SK-N-MC (cell line): ENCODE measurements at regions not wholly inside any gene's neighbourhood (a gene's known extent, or its start where the extent isn't known, plus 50 kb on each side); places are given as distances from the start of the nearest gene placed in this dataset.

ENCODE experiments used
- DNase-seq: peaks from one replicate; pipeline ENCODE4 v3.0.0-alpha.2; 2011; ENCODE audit warnings: low read depth, low spot score
- H3K27ac ChIP-seq: fragments of 200-600 bp; sonication (generic); 2 replicates; pipeline ENCODE4 v1.5.1; 2016; ENCODE audit warnings: mixed run types
- H3K36me3 ChIP-seq: fragments of 200-600 bp; sonication (generic); 2 replicates; pipeline ENCODE4 v1.6.1; 2017; ENCODE audit warnings: antibody characterized with exemption, low read length, mixed read lengths; ENCODE audit not compliant: insufficient read depth
- H3K4me3 ChIP-seq: fragments of 200-600 bp; sonication (generic); 2 replicates; pipeline ENCODE4 v1.5.1; 2016
- H3K9ac ChIP-seq: fragments of 200-600 bp; sonication (generic); 2 replicates; pipeline ENCODE4 v1.8.0; 2017; ENCODE audit warnings: mixed run types, mixed read lengths; ENCODE audit not compliant: insufficient read length
- H3K9me3 ChIP-seq: fragments of 200-600 bp; sonication (generic); 2 replicates; pipeline ENCODE4 v1.6.1; 2017; ENCODE audit warnings: low read depth, mild to moderate bottlenecking, antibody characterized with exemption, low read length, moderate library complexity, mixed read lengths
- EZH2 ChIP-seq: fragments of 200-600 bp; sonication (generic); IDR thresholded peaks from one replicate; pipeline ENCODE4 v1.6.1; 2017; ENCODE audit warnings: antibody characterized with exemption
- FOXP2 ChIP-seq: optimal IDR thresholded peaks from 2 replicates; pipeline ENCODE3; 2011; ENCODE audit warnings: mild to moderate bottlenecking, moderate library complexity; ENCODE audit not compliant: insufficient read depth; ENCODE audit errors: extremely low read length, control extremely low read depth
- POLR2AphosphoS5 ChIP-seq: IDR thresholded peaks from 2 replicates; pipeline ENCODE4 v1.6.1; 2012; ENCODE audit warnings: mild to moderate bottlenecking, low read depth, low read length, borderline replicate concordance

DNA sequence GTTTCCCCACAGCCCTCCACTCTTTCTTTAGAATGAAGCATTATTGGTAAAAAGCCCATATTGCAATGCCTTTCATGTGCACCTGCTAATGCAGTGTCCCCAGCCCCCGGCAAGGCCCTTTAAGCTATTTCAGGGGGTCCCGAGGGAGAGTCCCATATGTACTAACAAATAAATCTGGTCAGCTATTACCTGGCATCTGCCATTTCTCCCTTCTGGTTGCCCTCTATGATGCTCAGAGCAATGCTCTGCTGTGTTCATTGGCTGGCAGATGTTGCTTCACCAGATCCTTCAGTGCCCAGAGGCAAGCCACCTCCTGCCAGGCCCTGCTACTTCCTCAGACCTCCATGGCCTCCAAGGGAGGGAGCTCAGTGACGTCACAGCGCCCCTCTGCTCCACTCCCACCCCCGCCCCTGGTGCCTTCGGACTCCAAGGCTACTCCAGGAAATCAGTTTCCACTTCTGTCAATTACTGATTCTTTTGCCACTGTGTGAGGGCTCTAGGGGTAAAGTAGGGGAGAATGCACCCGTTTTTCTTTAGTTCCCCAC is 201.1 kb upstream of the GLRA1 start:
- no peaks in the 10 kb centered on the region for H3K36me3 ChIP-seq
- TF ChIP-seq POLR2AphosphoS5 (no peak), FOXP2 (no peak), EZH2 (no peak)
- H3K4me3 ChIP-seq = no peak overlapping the region
- H3K9me3 ChIP-seq = no peaks in the 10 kb centered on the region
- H3K27ac ChIP-seq = no peak overlapping the region
- no peak for DNase-seq
- H3K9ac ChIP-seq = no peak overlapping the region

DNA sequence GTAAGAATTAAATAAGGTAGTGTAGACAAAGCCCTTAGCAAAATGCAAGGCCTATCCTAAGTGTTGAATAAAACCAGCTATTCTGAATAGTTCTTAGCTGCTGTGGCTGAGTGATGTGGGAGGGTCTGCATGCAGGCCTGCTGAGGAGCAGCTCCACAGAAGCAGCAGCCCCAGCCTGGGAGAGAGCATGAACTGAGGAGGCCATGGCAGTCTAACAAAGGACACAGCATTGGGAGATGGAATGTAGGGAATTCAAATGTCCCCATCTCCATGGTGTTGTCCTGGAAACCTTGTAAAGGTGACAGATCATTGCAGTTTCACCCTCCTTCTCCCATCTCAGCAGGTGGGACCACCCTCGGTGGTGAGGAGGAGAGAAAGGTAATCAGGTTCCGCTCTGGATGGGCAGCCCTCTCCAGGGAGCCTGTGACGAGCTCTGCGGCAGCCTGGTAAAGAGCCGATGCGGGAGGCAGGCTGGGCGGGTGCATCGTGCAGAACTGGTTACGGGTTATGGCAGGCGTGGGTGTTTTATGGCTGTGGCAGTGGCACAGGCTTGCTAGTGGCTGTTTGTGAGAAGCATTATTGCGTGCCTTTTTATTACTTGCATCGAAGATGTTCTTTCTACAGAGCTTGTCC is 199.9 kb upstream of the GLRA1 start:
- no peak for DNase-seq
- H3K36me3 ChIP-seq = no peaks in the 10 kb centered on the region
- no peak overlapping the region for H3K4me3 ChIP-seq
- no peak overlapping the region for H3K27ac ChIP-seq
- no peaks in the 10 kb centered on the region for H3K9me3 ChIP-seq
- TF ChIP-seq POLR2AphosphoS5 (no peak), EZH2 (no peak), FOXP2 (no peak)
- H3K9ac ChIP-seq = no peak overlapping the region

DNA sequence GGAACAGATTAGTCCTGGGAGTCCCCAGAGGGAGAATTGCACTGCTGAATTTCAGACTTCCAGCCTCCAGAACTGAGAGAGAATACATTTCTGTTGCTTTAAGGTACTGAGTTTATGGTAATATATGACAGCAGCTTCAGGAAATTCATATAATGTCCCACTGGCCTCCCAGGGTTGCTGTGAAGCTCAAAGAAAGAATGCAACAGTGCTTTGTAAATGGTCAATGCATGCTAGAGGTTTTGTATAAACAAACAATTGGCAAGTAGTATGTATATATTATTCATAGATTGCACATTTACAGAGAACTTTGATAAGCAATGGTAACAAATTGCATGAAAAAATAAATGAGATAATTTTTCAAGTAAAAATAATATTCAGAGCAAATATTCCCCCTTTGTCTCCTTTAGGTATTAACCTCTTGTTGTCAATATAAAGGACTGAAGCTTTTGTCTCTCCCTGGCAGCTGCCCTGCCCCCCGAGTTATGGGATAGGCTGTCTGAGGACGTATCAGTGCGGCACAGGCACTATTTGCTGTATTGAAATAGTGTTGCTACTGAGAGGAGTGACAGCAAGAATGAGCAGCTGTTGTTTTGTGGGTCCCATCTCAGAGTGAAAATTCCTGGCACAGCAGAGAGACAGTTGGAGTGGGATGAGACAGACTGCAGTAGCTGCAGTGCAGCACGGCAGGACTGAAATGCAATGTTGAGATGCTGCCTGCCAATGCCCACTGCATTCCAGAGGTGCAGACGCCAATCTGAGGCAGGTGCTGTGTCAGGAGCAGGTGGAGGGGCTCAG is 194.2 kb upstream of the GLRA1 start:
- Histone ChIP-seq H3K9ac (no peak overlapping the region), H3K4me3 (no peak overlapping the region), H3K9me3 (no peaks in the 10 kb centered on the region), H3K36me3 (no peaks in the 10 kb centered on the region), H3K27ac (no peak overlapping the region)
- no peak for TF ChIP-seq FOXP2
- TF ChIP-seq POLR2AphosphoS5 = no peak
- TF ChIP-seq EZH2 = no peak
- DNase-seq = no peak

GRCh38 chr5:152116934-152117333 is 192.3 kb upstream of the GLRA1 start:
- no peak overlapping the region for H3K27ac ChIP-seq
- no peak for TF ChIP-seq EZH2
- TF ChIP-seq POLR2AphosphoS5 = no peak
- no peak for TF ChIP-seq FOXP2
- H3K36me3 ChIP-seq = no peaks in the 10 kb centered on the region
- DNase-seq = no peak
- no peak overlapping the region for H3K4me3 ChIP-seq
- H3K9me3 ChIP-seq = no peaks in the 10 kb centered on the region
- no peak overlapping the region for H3K9ac ChIP-seq

- no peak overlapping the region for H3K4me3 ChIP-seq
- H3K9ac ChIP-seq = no peak overlapping the region
- TF ChIP-seq POLR2AphosphoS5 (no peak), EZH2 (no peak), FOXP2 (no peak)
- DNase-seq = no peak
- no peak overlapping the region for H3K27ac ChIP-seq
- no peaks in the 10 kb centered on the region for H3K9me3 ChIP-seq
- H3K36me3 ChIP-seq = no peaks in the 10 kb centered on the region
These were observed 188.8 kb upstream of the GLRA1 start for GRCh38 chr5:152113401-152113800.

- Histone ChIP-seq H3K9me3 (no peaks in the 10 kb centered on the region), H3K9ac (no peak overlapping the region), H3K36me3 (no peaks in the 10 kb centered on the region), H3K4me3 (no peak overlapping the region), H3K27ac (no peak overlapping the region)
- DNase-seq = no peak
- no peak for TF ChIP-seq POLR2AphosphoS5
- TF ChIP-seq FOXP2 = no peak
- TF ChIP-seq EZH2 = no peak
These were observed 182.6 kb upstream of the GLRA1 start for GRCh38 chr5:152107220-152107619.

GRCh38 chr5:152106571-152106970 is 181.9 kb upstream of the GLRA1 start:
- Histone ChIP-seq H3K36me3 (no peaks in the 10 kb centered on the region), H3K9ac (no peak overlapping the region)
- TF ChIP-seq FOXP2 (no peak), EZH2 (no peak), POLR2AphosphoS5 (no peak)

DNA sequence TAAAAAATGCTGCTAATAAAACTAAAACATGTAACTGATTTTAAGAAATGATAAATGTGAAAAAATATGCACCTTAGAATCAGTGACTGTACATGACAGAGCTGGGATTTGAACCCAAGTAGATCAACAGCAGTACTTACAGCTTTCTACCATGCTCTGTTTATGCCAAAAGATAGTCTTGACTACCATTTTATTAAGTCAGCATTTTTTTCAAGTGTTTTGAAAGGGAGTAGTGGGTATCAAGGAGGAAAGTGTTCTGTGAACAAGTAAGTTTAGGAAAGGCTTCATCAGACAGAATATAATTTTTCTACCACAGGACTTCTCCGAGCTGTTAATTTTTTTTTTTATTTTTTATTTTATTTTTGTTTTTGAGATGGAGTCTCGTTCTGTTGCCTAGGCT is 180.4 kb upstream of the GLRA1 start:
- no peaks in the 10 kb centered on the region for H3K36me3 ChIP-seq

More at GRCh38 chr5:152106571-152106970, 181.9 kb upstream of the GLRA1 start:
- no peak overlapping the region for H3K27ac ChIP-seq
- no peak for DNase-seq
- no peak overlapping the region for H3K4me3 ChIP-seq
- no peaks in the 10 kb centered on the region for H3K9me3 ChIP-seq

More for the DNA sequence above, 180.4 kb upstream of the GLRA1 start:
- TF ChIP-seq POLR2AphosphoS5 = no peak
- TF ChIP-seq EZH2 = no peak
- no peak for TF ChIP-seq FOXP2
- no peaks in the 10 kb centered on the region for H3K9me3 ChIP-seq
- no peak for DNase-seq
- no peak overlapping the region for H3K9ac ChIP-seq
- no peak overlapping the region for H3K27ac ChIP-seq
- H3K4me3 ChIP-seq = no peak overlapping the region
